ENCODE measurements at regions not wholly inside any gene's neighbourhood (a gene's known extent, or its start where the extent isn't known, plus 50 kb on each side); places are given as distances from the start of the nearest gene placed in this dataset.

DNA sequence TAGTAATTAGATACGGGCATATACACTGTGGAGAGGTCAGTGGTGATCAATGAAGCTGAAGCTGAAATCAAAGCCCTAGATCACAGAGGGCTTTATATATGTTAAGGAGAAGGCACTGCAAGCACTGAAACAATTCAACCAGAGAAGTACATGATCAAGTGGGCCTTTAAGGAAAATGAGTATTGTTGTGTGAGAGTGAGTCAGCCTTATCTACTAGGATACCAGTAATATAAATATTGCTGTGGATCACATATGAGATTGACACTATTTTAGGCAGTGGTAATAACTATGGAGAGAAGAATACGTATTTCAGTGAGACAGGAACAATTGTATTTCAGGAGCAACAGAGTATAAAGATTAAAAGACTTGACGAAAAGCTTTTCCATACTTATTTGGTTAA lies 1172.2 kb upstream of the GJE1 start (continued):
- TF ChIP-seq, protein P1, sequence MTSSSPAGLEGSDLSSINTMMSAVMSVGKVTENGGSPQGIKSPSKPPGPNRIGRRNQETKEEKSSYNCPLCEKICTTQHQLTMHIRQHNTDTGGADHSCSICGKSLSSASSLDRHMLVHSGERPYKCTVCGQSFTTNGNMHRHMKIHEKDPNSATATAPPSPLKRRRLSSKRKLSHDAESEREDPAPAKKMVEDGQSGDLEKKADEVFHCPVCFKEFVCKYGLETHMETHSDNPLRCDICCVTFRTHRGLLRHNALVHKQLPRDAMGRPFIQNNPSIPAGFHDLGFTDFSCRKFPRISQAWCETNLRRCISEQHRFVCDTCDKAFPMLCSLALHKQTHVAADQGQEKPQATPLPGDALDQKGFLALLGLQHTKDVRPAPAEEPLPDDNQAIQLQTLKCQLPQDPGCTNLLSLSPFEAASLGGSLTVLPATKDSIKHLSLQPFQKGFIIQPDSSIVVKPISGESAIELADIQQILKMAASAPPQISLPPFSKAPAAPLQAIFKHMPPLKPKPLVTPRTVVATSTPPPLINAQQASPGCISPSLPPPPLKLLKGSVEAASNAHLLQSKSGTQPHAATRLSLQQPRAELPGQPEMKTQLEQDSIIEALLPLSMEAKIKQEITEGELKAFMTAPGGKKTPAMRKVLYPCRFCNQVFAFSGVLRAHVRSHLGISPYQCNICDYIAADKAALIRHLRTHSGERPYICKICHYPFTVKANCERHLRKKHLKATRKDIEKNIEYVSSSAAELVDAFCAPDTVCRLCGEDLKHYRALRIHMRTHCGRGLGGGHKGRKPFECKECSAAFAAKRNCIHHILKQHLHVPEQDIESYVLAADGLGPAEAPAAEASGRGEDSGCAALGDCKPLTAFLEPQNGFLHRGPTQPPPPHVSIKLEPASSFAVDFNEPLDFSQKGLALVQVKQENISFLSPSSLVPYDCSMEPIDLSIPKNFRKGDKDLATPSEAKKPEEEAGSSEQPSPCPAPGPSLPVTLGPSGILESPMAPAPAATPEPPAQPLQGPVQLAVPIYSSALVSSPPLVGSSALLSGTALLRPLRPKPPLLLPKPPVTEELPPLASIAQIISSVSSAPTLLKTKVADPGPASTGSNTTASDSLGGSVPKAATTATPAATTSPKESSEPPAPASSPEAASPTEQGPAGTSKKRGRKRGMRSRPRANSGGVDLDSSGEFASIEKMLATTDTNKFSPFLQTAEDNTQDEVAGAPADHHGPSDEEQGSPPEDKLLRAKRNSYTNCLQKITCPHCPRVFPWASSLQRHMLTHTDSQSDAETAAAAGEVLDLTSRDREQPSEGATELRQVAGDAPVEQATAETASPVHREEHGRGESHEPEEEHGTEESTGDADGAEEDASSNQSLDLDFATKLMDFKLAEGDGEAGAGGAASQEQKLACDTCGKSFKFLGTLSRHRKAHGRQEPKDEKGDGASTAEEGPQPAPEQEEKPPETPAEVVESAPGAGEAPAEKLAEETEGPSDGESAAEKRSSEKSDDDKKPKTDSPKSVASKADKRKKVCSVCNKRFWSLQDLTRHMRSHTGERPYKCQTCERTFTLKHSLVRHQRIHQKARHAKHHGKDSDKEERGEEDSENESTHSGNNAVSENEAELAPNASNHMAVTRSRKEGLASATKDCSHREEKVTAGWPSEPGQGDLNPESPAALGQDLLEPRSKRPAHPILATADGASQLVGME (CRISPR knock-in tag; IDR thresholded peaks at IDR 0.05): no peak

DNA sequence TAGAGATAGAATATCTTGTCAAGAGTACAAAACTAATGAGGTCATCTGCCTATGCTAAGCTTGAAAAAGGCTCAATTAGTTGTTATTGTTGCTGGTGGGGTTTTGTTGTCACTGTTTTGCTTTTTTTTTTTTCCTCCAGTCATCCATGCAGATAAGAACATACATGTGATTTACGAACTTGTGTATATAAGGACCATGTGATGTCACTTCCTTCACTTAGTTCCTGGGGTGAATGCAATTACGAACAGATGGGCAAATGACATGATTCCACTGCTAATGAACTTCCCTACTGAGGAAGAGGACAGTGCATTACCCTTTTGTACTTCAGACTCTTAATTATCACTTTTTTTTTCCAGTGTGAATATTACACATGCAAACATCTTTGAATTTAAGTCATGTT lies 1175.3 kb upstream of the GJE1 start:
- Histone ChIP-seq H2AFZ (ENCODE audit: low read depth, low read length) (no peak overlapping the region), H3K9ac (ENCODE audit: insufficient read depth in 1 of 2, low read depth in 2 of 2, low read length in 2 of 2) (no peak overlapping the region), H3K27me3 (ENCODE audit: control insufficient read depth in 2 of 2, insufficient read depth in 2 of 2, low read length in 2 of 2) (no peaks in the 10 kb centered on the region), H3K9me3 (replicated peaks; ENCODE audit: control insufficient read depth, insufficient read depth, low read depth, low read length) (no peaks in the 10 kb centered on the region), H4K20me1 (replicated peaks; ENCODE audit: control insufficient read depth, insufficient read depth, low read length) (no peaks in the 10 kb centered on the region), H3K4me1 (replicated peaks in 1 of 2; ENCODE audit: control insufficient read depth in 2 of 2, insufficient read depth in 2 of 2, low read length in 2 of 2) (no peaks in the 10 kb centered on the region), H3K27ac (ENCODE audit: extremely low read depth, low read depth, low read length) (no peak overlapping the region), H3K4me2 (ENCODE audit: insufficient read depth, low read length) (no peak overlapping the region), H3K79me2 (ENCODE audit: control insufficient read depth, insufficient read depth, low read length) (no peaks in the 10 kb centered on the region), H3K36me3 (ENCODE audit: control insufficient read depth, insufficient read depth, low read length) (no peaks in the 10 kb centered on the region), H3K9me1 (ENCODE audit: control insufficient read depth, insufficient read depth, low read length) (no peaks in the 10 kb centered on the region), H3K4me3 (no peak overlapping the region)
- POLR2A ChIA-PET: no interaction called here
- DNase-seq (ENCODE audit: extremely low read depth in 1 of 4, low spot score in 3 of 4) (no peak), ATAC-seq (no peak), FAIRE-seq (no peak)
- in situ Hi-C loops (cut with MboI): no loop called here
- CTCF ChIA-PET (ENCODE audit: low intra/inter-chr PET ratio): no interaction called here
- no TSS peak for BruUV-seq (replicated peaks)
- intact Hi-C loops (cut with micrococcal nuclease): no loop called here
- WGBS (ENCODE audit: insufficient coverage, low coverage, missing lambda C conversion rate): 0% methylated on average over 2 of the region's 2 CpGs
- TF ChIP-seq, protein P2, sequence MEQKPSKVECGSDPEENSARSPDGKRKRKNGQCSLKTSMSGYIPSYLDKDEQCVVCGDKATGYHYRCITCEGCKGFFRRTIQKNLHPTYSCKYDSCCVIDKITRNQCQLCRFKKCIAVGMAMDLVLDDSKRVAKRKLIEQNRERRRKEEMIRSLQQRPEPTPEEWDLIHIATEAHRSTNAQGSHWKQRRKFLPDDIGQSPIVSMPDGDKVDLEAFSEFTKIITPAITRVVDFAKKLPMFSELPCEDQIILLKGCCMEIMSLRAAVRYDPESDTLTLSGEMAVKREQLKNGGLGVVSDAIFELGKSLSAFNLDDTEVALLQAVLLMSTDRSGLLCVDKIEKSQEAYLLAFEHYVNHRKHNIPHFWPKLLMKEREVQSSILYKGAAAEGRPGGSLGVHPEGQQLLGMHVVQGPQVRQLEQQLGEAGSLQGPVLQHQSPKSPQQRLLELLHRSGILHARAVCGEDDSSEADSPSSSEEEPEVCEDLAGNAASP (IDR thresholded peaks at IDR 0.05): no peak
- TF ChIP-seq HNRNPLL (IDR thresholded peaks at IDR 0.05; ENCODE audit: low read depth, low read length, poor library complexity, severe bottlenecking): no peak

Measured in K562 (cell line).